COR-L47 (cell line): ENCODE measurements at regions not wholly inside any gene's neighbourhood (a gene's known extent, or its start where the extent isn't known, plus 50 kb on each side); places are given as distances from the start of the nearest gene placed in this dataset.
A peak's percentile ranks its signal among the peaks of the same experiment; 100 is the strongest.
"Not testable (repeated sequence)": the region's sequence is repeated elsewhere in the genome, so short reads cannot be mapped to it uniquely, and the experiment has no call there.

Experiments
- DNase-seq: peaks from one replicate; lab custom pipeline; 2025; lab: John Stamatoyannopoulos, UW

DNA sequence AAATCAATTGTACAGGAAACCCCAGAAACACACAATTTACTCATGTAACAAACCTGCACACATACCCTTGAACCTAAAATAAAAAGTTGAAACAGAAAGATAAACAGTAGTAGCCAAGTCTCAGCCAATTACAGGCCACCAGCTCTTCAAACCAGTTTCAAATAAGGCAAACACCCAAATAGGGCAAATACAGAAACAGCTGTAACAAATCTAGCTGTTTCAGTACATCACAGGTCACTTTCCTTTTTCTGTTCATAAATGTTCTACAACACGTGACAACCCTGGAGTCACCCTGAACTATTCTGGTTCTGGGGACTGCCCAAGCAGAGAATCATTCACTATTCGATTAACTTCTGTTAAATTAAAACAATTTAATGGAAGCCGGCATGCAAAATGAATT is 329.0 kb downstream of the GJA1 start:
- DNase-seq: no peak

DNA sequence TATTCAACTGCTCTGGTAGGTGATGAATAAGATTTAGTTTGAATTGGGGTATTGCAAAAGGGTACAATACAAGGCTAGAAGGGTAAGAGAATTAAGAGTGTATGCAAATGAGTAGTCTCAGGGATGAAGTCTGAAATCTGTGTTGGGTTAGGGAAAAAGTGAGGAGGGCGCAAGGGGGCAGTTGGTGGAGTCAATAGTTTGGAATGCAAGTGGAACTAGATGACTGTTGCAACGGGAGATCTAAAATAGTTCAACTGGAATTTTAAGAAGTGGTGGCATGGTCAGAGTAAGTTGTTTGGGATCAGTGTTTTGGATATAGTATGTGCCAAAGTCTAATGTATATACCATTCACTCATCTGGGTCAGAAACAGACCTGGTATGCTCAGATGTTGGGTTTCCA is 329.6 kb downstream of the GJA1 start:
- no peak for DNase-seq

DNA sequence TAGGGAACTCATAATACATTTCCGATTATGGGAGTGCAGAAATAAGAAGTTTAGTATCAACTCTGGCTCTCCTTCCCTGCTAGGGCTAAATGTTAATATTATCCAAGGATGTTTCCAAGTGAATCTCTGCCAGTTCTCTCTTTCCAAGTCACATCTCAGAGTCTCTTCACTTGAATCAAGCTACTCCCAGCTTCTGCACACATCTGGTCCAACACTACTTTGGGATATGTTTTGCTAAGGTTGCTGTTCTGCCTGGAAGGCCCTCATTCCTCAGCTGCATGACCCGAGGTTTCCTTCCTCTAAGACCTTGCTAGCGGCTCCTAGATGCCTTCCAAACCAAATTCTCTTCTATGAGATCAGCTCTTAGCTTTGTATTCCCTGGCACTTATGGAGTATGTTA is 331.8 kb downstream of the GJA1 start:
- DNase-seq: no peak

DNA sequence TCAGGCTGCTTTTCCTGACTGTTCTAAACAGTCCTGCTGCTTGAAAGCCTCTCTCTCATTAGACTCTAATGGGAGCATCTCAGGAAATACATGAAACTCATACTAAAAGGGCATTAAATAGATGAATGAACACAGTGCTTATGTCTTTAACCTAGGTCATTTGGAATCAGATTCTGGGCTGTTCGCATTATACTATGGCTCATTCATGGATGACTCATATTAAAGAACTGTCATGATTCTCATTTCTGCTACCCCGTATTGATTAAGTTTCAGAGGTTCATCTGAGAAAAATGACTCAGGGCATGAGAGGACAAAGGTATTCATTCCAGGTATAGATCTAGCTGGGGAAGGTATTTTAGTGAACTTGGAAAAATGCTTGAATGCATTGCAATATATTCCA is 335.5 kb downstream of the GJA1 start:
- no peak for DNase-seq

DNA sequence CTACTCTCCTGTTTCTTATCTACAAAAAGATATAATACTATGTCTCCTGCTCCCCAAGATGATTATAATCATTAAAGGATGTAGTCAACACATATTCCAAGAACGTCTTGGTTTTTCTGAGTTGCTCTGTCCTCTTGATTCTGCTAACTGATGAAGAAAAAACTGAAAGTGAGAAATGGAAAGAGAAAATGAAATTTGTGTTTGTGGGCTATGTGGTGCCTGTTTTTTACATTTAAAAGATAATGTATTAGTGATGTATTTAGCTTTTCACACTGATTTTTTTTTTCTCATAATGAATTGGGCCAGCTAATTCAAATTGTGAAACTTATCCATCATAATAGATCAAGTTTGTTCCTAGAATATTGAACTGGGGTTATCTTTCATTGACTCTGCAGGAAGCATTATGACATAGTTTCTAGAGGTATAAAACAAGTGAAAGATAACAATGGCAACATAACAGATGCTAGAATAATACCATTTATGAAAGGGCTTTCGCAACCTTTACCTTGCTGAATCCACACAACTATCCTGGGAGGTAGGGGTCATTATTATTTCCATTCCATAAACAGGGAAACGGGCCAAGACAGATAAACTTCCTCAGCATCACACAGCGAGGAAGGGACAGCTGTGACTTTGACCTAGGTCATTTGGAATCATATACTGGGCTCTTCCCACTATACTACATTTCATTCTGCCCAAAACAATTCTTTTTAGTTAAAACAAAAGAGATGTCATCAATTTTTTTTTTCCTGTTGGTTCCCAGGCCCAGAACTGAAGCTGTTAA is 336.7 kb downstream of the GJA1 start:
- no peak for DNase-seq

DNA sequence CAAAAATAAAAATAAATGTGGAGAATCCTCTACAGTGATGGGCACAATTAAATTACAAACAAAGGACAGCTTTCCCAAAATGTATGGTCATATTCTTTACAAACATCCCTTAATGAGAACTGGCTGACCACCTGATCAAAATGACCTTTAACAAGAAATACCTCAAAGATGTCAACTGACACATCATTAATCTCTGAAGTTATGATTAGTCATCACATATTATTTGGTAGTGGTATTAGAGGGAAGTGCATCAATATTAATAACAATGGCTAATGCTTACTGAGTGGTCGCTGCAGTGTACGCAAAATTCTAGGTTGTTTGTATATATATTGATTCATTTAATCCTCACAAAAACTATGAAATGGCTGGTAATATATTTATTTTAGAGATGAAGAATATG is 340.6 kb downstream of the GJA1 start:
- no peak for DNase-seq

DNA sequence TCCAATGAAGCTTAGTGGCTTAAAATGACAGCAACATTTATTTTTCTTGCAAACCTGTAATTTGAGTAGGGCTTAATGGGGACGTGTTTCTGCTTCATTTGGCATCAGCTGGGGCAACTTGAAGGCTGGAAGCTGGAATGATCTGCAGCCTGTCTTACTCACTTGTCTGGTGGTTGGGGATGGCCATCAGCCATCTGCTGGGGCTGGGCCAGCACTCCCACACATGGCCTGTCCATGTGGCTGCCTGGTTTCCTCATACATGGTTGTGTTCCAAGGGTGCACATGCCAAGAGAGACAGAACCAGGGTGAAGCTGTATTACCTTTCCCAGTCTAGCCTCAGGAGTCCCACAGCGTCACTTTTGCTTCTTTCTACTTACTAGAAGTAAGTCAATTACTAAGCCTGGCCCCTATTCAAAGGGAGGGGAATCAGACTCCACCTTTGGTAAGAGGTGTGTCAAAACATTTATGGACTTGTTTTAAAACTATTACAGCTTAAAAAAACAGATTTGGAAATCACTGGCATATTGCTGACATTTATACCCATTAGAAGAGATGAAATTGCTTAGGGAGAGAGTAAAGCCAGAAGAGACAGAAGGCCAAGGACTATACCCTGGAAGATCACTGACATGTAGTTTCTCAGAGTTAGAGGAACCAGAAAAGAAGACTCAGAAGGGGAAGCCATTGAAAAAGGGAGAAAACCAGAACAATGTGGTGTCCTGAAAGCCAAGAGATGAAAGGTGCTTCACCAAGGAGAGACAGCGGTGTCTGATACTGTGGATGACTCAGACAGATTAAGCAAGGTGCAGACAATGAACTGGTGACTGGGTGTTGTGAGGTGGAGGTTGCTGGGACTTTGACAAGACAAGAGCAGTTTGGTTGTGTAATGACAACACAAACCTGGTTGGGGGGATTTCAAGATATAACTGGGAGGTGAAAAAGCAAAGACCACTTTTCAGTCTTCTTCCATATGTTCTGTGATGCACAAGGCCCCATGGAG is 345.2 kb downstream of the GJA1 start:
- DNase-seq: peak; percentile 12

DNA sequence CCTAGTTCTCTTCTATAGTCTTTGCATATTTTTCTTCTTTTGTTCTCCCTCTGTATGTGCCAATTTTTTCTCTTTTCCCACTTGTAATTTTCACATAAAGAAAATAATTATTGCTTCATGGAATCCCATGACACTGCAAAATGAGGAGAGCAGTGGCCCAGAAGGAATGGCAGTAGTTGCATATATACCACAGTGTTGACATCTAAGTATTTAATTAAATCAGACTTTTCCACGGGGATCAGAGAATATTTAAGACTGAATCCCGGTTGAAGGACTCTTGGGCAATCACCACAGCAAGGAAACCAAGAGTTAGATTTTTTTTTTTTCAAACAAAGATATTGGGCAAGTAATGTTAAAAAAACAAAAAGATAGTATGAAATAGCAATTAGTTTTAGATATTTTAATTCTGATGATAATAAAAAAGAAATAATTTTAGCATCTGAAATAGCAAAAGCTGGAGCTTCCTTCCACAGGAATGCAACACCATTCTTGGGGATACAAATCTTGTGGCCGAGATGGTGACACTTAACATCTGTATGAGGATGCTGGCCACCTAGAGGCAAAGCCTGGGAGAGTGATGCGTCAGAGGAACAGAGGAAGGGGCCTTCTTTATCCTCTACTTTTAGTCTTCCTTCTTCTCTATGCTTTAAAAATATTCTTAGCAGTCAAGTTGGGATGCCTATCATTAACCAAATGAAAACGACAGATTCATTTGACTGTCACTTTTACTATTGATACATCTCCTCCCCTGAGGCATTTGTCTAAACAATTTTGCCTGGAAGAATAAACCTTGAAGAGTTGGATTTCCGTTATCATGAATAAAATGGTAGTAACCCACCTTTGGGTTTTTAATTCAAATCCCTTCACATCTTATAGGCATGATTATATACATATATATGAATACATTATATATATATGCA is 356.2 kb downstream of the GJA1 start:
- no peak for DNase-seq

DNA sequence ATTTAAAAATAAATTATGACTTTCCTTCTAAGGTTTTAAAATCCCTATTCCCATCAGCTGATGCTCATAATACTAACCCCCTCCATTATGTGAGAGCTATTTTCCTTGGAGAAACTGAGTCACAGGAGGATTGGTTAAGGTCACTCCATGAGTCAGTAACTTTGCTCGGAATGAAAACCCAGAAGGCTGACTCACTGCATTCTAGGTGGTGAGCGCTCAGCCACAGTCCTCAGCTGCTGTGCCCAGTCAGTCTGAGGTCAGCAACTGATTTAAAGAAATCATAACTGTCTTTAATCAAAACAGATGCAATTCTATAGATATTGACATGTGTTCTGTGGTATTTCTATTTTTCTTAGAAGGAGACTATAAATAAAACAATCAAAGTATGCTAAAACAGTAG is 359.2 kb downstream of the GJA1 start:
- no peak for DNase-seq

DNA sequence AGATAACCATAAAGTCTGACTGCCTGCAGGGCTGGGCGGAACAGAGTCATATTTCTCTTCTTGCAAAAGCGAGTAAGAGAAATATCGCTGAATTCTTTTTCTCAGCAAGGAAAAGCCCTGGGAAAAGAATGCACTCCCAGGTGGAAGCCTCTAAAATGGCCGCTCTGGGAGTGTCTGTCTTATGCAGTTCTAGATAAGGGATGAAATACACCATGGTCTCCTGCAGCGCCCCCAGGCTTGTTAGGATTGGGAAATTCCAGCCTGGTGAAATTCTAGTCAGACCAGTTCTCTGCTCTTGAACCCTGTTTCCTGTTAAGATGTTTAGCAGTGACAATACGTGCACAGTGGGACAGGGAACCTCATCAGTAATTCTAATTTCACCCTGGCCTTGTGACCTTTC is 362.2 kb downstream of the GJA1 start:
- DNase-seq: not testable (repeated sequence)

DNA sequence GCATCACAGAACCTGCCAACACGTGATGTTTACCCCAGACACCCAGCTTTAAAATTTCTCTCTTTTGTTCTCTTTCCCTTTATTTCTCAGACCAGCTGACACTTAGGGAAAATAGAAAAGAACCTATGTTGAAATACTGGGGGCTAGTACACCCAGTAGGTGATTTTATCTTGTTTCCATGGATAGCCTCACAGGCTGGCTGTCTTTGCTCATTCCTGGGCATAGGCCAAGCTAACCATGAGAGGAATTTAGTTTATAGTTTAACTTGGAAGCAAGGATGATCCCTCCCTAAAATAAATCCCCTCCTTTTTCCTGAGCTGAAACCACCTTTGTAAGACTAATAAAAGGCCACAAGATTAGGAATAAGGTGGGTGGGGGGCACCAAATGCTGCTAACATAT is 362.7 kb downstream of the GJA1 start:
- not testable (repeated sequence) for DNase-seq

DNA sequence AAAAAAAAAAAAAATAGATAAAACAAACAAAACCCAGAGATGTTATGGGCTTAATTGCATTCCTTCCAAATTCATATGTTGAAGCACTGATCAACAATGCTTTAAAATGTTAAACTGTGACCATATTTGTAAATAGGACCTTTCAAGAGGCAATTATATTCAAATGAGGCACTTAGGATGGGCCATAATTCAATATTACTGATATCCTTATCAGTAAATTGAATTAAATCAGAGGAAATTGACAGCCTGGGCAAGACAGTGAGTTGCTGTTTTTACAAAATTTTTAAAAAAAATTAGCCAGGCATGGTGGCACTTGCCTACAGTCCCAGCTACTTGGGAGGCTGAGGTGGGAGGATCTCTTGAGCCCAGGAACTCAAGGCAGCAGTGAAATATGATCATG is 364.1 kb downstream of the GJA1 start:
- no peak for DNase-seq

DNA sequence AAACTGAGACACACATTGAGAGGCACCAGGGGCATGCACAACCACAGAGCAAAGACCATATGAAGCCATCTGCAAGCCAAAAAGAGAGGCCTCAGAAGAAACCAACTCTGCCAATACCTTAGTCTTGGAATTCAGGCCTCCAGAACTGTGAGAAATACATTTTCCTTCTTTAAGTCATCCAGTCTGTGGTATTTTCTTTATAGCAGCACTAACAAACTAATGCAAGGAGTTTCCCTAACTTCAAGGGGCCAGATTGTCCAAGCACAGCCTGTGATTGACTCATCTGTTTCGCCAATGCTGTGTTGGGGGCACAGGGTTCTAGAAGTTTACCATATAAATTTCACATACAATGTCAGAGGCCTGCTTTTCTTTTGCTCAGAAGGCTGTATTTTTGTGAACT is 364.6 kb downstream of the GJA1 start:
- no peak for DNase-seq

DNA sequence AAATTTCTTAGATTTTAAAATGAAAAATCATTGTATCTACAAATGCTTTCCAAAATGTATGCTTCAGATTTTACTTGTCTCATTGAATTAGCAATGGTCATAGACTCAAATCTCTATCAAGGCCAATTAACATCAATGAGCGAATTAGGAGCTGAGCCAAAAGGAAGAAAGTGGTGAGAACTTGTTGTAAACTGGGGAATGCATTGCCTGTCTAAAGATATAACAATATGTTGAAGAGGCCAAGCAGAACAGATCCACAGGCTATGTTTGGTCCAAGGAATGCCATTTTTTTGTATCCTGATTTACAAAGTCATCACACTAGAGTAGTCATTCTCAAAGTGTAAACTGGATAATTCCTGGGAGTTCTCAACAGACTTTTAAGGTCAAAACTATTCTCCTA is 370.7 kb downstream of the GJA1 start:
- no peak for DNase-seq

DNA sequence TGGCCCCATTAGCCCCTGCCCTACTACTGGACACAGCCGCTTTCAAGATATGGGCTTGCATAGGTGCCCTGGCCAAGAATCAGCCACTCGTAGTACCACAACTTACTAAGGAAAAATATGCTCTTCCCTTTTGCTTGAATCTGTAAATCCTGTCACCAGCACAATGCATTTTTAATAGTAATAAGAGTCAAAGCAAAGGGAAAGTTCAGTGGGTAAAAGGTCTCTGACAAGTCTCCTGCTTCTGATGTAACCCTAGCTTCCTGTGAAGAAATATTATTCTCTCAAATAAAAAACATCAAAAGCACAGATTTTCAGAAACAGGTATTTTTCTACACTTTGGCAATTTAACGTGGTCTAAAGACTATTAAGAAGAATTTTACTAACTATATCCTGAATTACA is 373.8 kb downstream of the GJA1 start:
- no peak for DNase-seq

DNA sequence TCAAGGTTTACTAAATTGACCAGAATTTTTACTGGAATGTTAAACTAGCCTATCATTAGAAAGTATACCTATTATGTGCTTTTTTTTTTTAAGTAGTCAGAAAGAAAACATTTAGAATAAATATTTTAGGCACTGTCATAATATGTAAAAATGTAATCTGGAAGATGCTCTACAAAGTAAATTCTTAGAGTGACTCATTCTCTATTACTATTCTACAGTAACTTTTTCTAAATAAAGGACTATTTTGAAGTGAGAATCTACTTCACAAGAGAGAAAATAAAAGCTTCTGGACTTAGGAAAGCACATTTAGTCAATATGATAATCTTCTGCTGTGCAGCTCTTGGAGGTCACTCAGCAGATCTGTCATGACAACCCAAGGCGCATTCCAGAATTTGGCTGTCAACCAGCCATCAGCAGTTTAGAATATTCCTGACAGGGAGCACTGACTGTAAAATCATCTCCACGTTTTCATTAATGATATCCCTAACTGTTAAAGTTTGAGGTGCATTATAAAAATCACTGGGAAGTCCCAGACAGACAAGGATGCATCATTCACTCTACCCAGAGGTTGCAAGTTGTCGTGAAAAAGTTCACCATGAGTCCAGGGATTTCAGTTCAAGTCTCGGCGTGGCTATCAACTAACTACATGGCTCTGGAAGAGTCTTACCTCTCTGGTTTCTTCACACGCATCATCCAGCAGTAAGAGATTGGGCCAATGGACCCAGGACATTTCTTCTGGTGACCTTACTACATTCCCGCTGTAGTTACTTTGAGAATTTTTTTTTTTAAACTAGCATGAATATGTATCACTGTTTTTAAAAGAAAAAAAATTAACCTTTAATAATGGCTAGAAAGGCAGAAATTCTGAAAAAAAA is 374.9 kb downstream of the GJA1 start:
- no peak for DNase-seq

DNA sequence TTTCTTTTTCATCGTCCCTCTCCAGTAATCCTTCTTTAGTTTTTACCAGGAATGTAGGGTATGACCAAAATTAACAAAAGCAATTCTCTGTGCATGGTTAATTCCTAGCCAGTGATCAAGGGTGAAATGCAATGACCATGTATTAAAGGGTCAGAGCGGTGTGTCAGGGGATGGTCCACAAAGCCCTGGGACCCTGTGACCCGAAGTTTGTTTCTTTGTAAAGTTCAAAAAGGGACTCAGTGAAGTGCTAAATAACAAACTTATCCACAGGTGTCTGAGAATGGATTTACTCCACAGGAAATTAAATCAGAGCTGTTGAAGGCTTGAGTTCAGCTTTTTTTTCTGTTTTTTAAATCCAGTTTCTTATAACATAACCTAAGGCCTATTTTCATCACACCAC is 375.7 kb downstream of the GJA1 start:
- no peak for DNase-seq

DNA sequence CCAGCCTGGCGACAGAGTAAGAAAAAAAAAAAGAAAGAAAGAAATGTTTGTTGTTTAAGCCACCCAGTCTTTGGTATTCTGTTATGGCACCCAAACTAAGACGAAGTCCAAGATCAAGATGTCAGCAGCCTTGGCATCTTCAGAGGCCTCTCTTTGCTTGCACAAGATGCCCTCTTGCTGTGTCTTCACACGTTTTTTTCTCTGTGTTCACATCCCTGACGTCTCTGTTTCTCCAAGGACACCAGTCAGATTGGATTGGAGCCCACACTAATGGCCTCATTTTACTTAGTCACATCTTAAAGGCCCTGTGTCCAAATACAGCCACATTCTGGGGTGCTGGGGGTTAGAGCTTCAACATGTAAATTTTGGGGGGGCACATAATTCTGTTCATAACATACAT is 380.9 kb downstream of the GJA1 start:
- DNase-seq: no peak

DNA sequence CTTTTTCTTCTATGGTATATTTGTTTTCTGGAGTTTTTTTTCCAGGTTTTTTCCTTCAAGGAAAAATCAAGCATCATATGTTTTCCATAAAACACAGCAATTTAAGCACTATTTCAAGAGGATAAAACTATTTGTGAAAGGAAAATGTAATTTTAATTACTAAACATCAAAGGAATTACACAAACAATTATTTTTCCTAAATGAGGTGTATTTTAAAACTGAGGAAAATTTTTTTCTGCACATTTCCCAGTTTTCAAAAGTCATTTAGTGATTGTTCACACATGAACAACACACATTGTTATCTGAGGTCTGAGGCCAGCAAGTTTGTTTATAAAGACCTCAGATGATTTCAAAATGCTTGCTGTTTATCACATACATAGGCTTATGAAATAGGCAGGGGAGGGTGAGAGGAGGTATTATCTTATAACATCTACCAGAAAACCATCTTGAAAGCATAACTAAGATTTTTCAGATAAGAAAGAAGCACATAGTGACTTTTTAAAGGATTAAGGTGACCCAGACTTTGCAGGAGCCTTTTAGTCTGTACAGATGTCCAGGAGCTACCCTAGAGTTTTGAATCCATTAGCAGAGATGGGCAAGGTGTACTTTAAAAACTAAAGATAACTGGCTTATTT is 381.6 kb downstream of the GJA1 start:
- no peak for DNase-seq

DNA sequence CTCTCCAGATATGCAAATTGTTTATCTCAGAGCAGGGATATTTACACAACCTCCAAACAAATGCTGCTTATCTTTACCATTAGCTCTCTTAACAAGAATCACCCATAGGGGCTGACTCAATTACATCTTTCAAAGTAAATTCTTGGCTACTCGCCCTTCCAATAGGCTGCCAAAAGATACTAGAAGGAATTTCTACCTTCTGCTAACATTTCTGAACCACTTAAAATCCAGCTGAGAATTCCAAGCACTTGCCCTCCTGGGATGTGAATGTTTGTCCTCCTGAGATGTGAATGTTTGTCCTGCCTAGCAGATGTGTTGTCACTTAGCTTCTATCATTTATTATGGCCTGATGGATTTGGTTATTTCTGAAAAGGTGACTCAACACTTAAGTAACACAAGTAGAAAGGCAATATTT is 388.0 kb downstream of the GJA1 start:
- no peak for DNase-seq
